GM12873 (cell line): ENCODE measurements at regions not wholly inside any gene's neighbourhood (a gene's known extent, or its start where the extent isn't known, plus 50 kb on each side); places are given as distances from the start of the nearest gene placed in this dataset.

ENCODE experiments used
- TF ChIP-seq, protein P1 (sequence below): IDR thresholded peaks from 2 replicates; pipeline ENCODE4 v1.5.1; 2012; ENCODE audit warnings: low read depth, mild to moderate bottlenecking, moderate library complexity, low read length, control low read depth; ENCODE audit not compliant: insufficient read depth; ENCODE audit errors: missing control alignments

DNA sequence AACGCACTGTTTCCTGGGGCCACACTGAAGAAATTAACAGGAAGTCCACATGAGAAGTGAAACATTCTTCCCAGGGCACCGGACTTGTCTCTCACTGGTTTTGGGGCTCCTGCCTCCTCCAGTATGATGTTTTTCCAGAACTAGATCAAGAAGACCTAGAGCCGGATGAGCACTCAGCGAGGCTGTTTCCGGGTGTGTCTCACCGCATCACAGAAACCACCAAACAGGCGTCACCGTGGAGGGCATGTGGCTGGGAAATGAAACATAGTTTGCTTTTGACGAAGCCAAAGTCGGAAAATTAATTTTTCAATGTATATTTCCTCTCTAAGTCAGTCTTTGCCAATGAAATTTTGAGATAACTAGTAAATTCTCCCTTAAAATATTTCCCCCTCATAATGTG lies 314.0 kb upstream of the SALL3 start:
- TF ChIP-seq, protein P1, sequence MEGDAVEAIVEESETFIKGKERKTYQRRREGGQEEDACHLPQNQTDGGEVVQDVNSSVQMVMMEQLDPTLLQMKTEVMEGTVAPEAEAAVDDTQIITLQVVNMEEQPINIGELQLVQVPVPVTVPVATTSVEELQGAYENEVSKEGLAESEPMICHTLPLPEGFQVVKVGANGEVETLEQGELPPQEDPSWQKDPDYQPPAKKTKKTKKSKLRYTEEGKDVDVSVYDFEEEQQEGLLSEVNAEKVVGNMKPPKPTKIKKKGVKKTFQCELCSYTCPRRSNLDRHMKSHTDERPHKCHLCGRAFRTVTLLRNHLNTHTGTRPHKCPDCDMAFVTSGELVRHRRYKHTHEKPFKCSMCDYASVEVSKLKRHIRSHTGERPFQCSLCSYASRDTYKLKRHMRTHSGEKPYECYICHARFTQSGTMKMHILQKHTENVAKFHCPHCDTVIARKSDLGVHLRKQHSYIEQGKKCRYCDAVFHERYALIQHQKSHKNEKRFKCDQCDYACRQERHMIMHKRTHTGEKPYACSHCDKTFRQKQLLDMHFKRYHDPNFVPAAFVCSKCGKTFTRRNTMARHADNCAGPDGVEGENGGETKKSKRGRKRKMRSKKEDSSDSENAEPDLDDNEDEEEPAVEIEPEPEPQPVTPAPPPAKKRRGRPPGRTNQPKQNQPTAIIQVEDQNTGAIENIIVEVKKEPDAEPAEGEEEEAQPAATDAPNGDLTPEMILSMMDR = no peak

DNA sequence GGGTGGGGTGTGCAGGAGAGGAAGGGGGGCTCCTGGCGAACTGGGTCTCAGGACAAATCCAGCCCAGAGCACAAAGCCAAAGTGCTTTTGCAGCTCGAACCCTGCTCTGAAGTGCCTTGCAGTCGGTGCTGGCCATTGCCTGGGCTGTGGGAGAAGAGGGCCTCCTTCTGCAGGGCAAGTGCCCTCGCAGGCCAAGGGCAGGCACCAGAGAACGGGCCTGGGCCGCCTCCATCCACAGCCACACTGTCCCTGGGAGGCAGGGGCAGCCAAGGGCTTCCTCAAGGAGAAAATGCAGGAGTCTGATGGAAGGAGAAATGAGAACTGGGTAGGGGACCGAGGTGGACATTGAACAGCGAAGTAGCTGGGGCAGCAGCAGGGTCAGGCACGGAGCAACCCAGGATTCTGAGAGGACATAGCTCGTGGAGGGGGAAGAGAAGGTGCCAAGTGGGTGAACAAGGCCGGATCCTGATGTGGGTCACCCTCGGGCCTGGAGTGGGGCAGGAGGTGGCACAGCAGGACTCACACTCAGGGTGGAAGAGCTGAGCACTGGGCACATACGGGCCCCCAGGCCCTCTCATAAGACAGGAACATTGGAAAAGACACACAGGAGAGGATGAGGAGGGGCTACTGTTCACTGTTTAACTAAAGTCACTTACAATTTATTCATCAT lies 312.8 kb upstream of the SALL3 start:
- TF ChIP-seq, protein P1 = no peak

DNA sequence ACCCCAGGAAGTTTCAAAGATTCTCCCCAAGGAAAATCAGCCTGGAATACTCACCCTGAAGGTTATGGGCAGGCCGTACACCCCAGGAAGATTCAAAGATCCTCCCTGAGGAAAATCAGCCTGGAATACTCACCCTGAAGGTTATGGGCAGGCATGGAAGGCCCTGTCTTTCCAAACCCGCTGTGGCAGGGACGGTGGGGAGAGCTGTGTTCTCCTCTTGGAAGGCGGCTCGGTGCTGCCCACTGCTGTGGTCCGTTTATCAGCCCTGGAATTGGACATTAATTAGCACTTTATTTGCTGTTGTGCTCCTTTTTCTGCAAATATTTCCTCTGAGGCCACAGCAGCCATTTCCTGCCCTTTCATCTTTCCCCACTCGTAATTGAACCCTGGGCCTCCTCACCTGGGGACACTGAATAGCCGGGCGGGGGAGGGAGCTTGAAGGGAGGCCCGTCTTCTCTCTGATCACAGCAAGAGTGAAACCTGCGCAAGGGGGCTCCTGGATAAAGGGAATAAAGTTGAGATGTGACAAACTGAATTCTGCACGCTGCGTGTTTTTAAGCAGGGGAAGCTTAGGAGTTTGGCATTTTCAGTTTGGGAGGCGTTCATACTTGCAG lies 308.7 kb upstream of the SALL3 start:
- TF ChIP-seq, protein P1 = no peak

DNA sequence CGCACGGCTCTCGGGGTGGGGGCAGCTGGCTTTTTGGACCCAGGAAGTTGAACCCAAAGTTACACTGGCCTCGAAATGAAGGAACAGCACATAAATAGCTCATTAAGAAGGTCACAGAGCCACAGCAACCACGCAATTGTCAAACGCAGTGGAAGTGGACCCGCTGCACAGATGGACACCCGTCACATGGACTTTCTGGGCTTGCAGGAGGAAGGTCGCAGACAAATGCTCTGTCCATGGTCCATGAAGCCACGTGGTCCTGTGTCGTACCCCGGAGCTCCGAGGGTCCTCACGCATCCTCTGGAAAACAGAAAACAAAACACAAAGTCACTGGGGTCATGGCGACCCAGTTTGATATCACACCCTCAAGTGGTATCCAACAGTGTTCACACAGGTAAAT lies 308.1 kb upstream of the SALL3 start:
- TF ChIP-seq, protein P1 = no peak

DNA sequence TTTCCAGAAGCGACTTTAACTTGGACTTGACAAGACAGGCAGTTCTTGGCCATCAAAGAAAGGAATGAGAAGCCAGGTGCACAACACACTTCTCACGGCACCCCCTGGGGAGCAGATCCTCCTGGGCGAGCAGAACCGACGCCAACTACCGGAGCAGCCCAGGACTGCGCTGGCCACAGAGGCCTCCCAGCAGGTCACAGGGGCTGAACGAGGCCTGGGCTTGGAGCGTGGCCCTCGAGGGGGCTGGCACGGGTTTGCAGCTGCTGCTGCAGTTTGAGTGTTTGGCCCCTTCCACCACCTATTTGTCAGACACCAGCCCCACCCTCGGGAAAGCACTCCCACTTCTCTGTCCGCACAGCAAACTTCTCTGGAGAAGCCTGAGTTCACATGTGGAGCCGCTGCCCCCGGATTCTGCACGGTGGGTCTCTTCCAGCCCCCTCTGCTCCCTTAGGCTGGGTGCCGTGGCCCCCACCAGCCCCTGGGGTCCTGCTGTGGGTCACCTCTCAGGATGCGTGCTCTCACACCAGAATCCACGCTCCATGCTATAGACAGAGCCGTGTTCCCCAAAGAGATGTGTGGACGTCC lies 306.7 kb upstream of the SALL3 start:
- TF ChIP-seq, protein P1 = no peak

DNA sequence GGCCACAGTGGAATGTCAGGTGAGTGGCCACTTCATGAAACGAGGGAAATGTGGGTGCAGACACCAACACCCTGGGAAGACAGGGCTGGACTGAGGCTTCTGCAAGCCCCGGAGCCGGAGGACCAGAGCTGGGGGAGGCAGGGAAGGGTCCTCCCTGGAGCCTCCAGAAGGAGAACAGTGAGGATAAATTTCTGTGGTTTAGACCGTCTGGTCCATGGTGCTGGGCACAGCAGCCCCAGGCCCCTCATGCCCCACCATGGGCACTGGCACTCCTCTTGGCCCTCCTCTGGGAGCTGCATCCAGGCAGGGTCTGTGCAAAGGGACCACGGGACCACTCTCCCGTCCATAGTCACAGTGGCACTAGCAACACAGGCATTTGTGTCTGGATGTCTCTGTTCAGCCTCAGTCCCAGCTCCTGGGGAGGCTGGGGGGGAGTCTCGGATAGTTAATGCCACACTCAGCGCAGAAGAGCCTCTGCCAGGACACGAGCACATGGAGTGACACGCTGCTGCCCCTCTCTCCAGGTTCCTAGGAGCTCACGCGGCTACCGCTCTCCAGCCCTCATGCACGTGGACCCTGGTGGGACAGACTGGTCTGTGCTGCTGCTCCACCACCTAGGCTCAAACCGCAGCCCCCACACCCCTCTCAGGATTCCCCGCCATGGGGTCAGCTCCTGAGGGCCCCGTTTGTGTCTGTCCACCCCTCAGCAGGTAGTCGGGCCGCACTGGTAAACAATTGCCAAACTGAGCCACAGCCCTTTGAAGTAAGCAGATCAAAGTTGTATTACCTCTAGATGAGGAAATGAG lies 305.9 kb upstream of the SALL3 start:
- TF ChIP-seq, protein P1 = no peak

DNA sequence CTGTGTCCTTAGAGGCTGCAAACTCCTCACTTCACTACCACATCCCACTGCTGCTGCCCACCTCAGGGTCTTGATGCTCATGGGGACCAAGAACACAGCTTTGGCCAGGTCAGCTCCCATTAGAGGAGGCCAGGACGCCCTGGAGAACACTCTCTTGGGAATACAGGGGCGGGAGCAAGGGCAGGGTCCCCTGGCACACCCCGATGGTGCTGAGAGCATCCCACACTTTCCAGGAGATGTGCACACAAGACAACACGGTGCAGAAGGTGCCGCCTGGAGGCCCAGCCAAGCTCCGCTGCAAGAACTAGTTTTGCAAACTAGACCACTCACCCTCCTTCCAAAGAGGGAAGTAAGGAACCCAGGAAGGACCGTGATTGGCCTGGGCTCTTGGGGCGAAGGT lies 304.4 kb upstream of the SALL3 start:
- TF ChIP-seq, protein P1 = no peak
